AG10803 (cell line): ENCODE measurements at regions not wholly inside any gene's neighbourhood (a gene's known extent, or its start where the extent isn't known, plus 50 kb on each side); places are given as distances from the start of the nearest gene placed in this dataset.

Source experiments
- DNase-seq: peaks from one replicate; pipeline ENCODE4 v3.0.0; 2010; ENCODE audit warnings: low read depth
- H3K4me3 ChIP-seq: 2 replicates; pipeline ENCODE4 v1.5.1; 2011; ENCODE audit warnings: mild to moderate bottlenecking, low read length, control low read depth
- TF ChIP-seq, protein P1 (sequence below): conservative IDR thresholded peaks from 2 replicates; pipeline ENCODE4 v1.5.1; 2011; ENCODE audit warnings: mild to moderate bottlenecking, low read length, control low read depth, inconsistent platforms

DNA sequence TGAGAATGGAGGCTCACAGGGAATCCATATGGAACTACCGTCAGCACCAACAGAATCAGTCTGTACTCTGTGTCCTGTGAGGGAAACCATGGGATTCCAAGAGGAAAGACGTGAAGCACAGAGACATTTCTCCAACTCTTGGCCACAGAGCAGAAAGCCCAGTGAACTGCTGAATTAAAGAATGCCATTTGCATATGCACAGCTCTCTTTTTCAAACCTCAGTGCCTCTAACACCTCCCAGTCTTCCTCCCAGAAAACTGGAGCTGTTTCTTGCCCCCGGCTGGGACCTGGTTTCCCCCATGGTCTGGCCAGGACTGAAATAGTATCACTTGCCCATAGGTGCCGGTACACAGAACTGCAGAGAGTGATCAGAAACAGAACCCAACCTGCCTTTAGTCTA lies 69.6 kb upstream of the FER start:
- DNase-seq: no peak
- no peak overlapping the region for H3K4me3 ChIP-seq
- TF ChIP-seq, protein P1, sequence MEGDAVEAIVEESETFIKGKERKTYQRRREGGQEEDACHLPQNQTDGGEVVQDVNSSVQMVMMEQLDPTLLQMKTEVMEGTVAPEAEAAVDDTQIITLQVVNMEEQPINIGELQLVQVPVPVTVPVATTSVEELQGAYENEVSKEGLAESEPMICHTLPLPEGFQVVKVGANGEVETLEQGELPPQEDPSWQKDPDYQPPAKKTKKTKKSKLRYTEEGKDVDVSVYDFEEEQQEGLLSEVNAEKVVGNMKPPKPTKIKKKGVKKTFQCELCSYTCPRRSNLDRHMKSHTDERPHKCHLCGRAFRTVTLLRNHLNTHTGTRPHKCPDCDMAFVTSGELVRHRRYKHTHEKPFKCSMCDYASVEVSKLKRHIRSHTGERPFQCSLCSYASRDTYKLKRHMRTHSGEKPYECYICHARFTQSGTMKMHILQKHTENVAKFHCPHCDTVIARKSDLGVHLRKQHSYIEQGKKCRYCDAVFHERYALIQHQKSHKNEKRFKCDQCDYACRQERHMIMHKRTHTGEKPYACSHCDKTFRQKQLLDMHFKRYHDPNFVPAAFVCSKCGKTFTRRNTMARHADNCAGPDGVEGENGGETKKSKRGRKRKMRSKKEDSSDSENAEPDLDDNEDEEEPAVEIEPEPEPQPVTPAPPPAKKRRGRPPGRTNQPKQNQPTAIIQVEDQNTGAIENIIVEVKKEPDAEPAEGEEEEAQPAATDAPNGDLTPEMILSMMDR: no peak

DNA sequence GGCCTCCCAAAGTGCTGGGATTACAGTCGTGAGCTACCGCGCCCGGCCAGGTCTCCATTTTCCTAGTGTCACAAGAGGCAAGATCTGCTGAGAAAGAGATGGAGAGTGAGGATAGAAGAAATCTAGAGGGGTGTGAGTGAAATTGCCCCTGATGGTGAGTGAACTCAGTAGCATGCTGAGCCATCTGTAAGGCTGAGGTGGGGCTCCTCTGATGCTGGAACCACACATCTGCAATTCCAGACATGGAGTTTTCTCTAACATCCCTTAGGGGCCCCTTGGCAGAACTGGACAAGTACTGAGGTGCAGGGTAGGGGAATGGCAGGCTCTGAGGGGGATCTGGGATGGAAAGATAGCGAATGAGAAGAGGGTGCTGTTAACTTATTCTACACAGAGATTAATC lies 72.0 kb upstream of the FER start:
- no peak overlapping the region for H3K4me3 ChIP-seq
- TF ChIP-seq, protein P1: no peak
- no peak for DNase-seq

DNA sequence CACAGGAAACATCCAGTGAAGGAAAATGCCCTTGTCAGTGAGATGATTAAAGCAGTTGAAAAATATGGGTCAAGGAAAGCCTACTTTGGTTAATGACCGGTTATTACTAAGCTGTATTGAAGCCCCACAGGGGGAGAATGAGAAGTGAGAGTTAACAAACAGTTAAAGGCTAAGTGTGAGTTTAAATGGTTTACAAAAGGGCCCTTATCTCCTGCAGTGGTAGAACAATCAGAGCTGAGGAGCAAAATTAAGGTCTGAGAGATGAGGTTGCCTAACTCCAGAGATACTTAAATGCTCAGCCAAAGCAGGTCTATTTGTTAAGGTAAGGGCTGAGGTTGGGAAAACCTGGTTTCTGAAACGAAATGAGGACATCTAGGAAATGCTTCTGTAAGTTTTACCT lies 75.1 kb upstream of the FER start:
- no peak overlapping the region for H3K4me3 ChIP-seq
- no peak for DNase-seq
- TF ChIP-seq, protein P1: no peak

DNA sequence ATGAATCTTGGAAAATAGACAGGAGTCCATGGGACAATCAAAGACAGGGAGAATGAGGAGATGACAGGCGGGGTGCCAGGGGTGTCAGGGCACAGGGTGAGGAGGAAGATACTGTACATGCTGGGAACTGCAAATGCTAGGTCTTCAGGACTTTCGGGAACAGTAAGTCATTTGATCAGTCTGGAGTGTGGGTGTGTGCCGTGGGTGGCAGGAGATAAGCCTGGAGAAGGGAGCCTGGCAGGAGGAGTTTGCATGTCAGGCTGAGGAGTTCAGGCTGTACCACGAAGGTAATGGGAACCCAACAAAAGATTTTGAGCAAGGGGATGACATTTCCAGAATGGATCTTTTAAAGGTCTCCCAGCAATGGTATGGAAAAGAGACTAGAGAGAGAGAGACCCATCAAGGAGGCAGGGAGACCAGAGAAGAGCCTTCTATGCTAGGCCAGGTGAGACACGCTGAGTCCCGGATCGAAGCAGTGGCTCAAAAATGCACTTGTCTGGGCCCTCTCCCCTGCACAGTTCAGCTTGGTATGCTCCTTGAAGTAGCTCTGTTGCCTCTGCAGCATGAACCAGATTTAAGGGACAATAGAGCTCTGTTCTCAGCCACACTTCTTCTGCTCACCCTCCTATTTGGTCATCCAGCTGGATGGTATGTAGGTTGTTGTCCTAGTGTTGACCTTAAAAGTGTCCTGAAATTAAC lies 77.0 kb upstream of the FER start:
- no peak for DNase-seq
- no peak overlapping the region for H3K4me3 ChIP-seq
- TF ChIP-seq, protein P1: no peak

DNA sequence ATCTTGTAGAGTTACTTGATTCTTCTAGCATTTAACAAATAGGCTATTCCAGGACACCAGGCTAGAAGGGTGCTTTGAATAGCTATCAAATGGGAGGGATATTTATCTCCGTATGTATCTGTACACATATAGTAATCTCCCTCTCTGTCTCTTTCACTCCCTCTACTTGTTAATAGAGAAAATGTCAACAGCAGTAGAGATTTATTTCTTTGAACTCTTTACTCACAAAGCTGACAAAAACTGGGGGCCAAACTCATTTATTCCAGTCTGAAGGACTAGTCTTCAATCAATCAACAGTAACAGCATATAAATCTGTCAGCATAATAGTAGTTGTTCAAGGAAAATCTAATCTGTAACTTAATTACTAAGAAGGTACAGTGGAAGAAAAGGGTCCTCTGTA lies 78.2 kb upstream of the FER start:
- TF ChIP-seq, protein P1: no peak
- no peak for DNase-seq
- no peak overlapping the region for H3K4me3 ChIP-seq

DNA sequence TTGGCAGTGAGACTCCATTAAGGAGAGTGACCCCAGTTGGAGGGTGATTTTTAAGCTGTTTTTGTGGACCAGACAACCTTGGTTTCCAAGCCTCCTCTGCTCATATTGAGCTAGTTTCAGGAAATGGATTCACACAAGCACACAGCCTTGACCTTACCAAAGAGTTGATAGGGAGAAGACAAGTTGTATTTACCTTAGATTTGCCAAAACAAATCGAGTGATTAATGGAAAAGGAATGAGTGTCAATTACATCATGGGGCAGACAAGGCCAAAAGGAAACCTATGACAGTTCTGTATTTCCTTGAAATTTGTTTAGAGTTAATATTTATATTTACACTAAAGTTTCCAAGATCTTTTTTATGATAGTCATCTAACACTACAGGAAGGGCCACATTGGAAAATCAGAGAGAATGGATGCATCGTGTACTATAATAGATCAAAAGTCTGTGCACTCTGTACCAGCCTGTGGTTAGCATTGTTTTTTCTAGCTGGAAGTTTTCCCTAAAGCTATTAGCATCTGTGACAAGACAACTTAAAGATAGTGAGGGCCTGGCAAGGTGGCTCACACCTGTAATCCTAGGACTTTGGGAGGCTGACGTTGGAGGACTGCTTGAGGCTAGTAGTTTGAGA lies 86.0 kb upstream of the FER start:
- no peak overlapping the region for H3K4me3 ChIP-seq
- TF ChIP-seq, protein P1: no peak
- peak; percentile 34 for DNase-seq

DNA sequence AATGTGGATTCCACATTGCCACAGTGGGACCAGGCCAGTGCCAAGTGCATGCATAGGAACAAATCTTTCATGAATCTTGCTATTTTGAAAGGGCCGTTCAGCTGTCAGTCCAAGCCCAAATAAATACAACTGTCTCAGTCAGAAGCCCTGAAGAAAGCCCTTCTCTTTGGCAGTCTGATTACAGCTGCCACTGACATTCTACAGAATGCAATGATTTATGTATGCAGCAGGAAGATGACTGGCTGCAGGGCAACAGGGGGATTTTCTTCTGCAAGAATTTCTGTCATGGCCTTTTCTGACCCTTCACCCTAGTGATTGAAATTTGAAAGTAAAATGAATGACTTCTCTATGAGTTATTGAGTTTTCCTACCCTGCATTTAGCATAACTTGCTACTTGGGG lies 86.7 kb upstream of the FER start:
- no peak overlapping the region for H3K4me3 ChIP-seq
- TF ChIP-seq, protein P1: no peak
- no peak for DNase-seq
